ENCODE measurements at regions not wholly inside any gene's neighbourhood (a gene's known extent, or its start where the extent isn't known, plus 50 kb on each side); places are given as distances from the start of the nearest gene placed in this dataset.
"Not testable (repeated sequence)": the region's sequence is repeated elsewhere in the genome, so short reads cannot be mapped to it uniquely, and the experiment has no call there.

- DNase-seq = no peak
Measured at GRCh38 chr18:56487801-56488200, 150.6 kb downstream of the TXNL1 start.

GRCh38 chr18:56483386-56483785, 155.0 kb downstream of the TXNL1 start:
- no peak for DNase-seq

- not testable (repeated sequence) for DNase-seq
Measured at GRCh38 chr18:56482813-56483212, 155.6 kb downstream of the TXNL1 start.

- no peak for DNase-seq
Measured at GRCh38 chr18:56481751-56482150, 156.6 kb downstream of the TXNL1 start.

GRCh38 chr18:56479841-56480240, 158.6 kb downstream of the TXNL1 start:
- no peak for DNase-seq

GRCh38 chr18:56475250-56475649, 163.1 kb downstream of the TXNL1 start:
- DNase-seq = no peak

GRCh38 chr18:56473400-56474024, 164.9 kb downstream of the TXNL1 start:
- no peak for DNase-seq

- no peak for DNase-seq
Measured at GRCh38 chr18:56470406-56471351, 167.7 kb downstream of the TXNL1 start.

GRCh38 chr18:56469582-56469981, 168.8 kb downstream of the TXNL1 start:
- no peak for DNase-seq

GRCh38 chr18:56468396-56468795, 170.0 kb downstream of the TXNL1 start:
- no peak for DNase-seq

GRCh38 chr18:56462276-56462675, 176.1 kb downstream of the TXNL1 start:
- DNase-seq = no peak

GRCh38 chr18:56461151-56461550, 177.2 kb downstream of the TXNL1 start:
- no peak for DNase-seq

GRCh38 chr18:56460581-56460980, 177.8 kb downstream of the TXNL1 start:
- DNase-seq = no peak

- no peak for DNase-seq
Measured at GRCh38 chr18:56458770-56459712, 179.4 kb downstream of the TXNL1 start.

- DNase-seq = no peak
Measured at GRCh38 chr18:56455874-56456273, 182.5 kb downstream of the TXNL1 start.

- no peak for DNase-seq
Measured at GRCh38 chr18:56455141-56455540, 183.3 kb downstream of the TXNL1 start.

GRCh38 chr18:56453631-56454030, 184.8 kb downstream of the TXNL1 start:
- DNase-seq = no peak

GRCh38 chr18:56451188-56451587, 187.2 kb downstream of the TXNL1 start:
- no peak for DNase-seq

- no peak for DNase-seq
Measured at GRCh38 chr18:56448751-56449150, 189.6 kb downstream of the TXNL1 start.

- no peak for DNase-seq
Measured at GRCh38 chr18:56445422-56445821, 193.0 kb downstream of the TXNL1 start.

GRCh38 chr18:56444201-56444600, 194.2 kb downstream of the TXNL1 start:
- no peak for DNase-seq

GRCh38 chr18:56443166-56443907, 195.1 kb downstream of the TXNL1 start:
- no peak for DNase-seq

Measured in NCI-H2171 treated with DMSO at 0.1 percent for 48 hours (cell line).